HUES48 (cell line): ENCODE measurements at regions not wholly inside any gene's neighbourhood (a gene's known extent, or its start where the extent isn't known, plus 50 kb on each side); places are given as distances from the start of the nearest gene placed in this dataset.

Experiments
- H3K27ac ChIP-seq: one replicate; pipeline ENCODE4 v1.7.0; 2013; ENCODE audit warnings: low read depth, low read length, inconsistent platforms
- H3K27me3 ChIP-seq: 2 replicates; pipeline ENCODE4 v1.6.1; 2013; ENCODE audit warnings: mild to moderate bottlenecking, low read length; ENCODE audit not compliant: control insufficient read depth, insufficient read depth
- H3K36me3 ChIP-seq: 2 replicates; pipeline ENCODE4 v1.6.1; 2013; ENCODE audit warnings: low read length; ENCODE audit not compliant: control insufficient read depth, insufficient read depth
- H3K4me1 ChIP-seq: 2 replicates; pipeline ENCODE4 v1.6.1; 2013; ENCODE audit warnings: mild to moderate bottlenecking, low read length; ENCODE audit not compliant: control insufficient read depth, insufficient read depth
- H3K4me3 ChIP-seq: 2 replicates; pipeline ENCODE4 v1.5.1; 2013; ENCODE audit warnings: mild to moderate bottlenecking, low read depth, low read length
- H3K9ac ChIP-seq: 2 replicates; pipeline ENCODE4 v1.6.1; 2013; ENCODE audit warnings: mild to moderate bottlenecking, low read depth, low read length, moderate library complexity
- H3K9me3 ChIP-seq: 2 replicates; pipeline ENCODE4 v1.6.1; 2013; ENCODE audit warnings: low read length; ENCODE audit not compliant: control insufficient read depth, insufficient read depth

GRCh38 chr7:80082213-80082612, 52.4 kb upstream of the GNAI1 start:
- Histone ChIP-seq H3K27me3 (no peaks in the 10 kb centered on the region), H3K9me3 (no peaks in the 10 kb centered on the region), H3K36me3 (no peaks in the 10 kb centered on the region), H3K9ac (no peak overlapping the region), H3K27ac (no peak overlapping the region), H3K4me1 (no peaks in the 10 kb centered on the region), H3K4me3 (no peak overlapping the region)

- H3K27me3 ChIP-seq, result no peaks in the 10 kb centered on the region
- H3K36me3 ChIP-seq, result no peaks in the 10 kb centered on the region
- no peak overlapping the region for H3K4me3 ChIP-seq
- H3K4me1 ChIP-seq, result no peaks in the 10 kb centered on the region
- no peak overlapping the region for H3K27ac ChIP-seq
- no peak overlapping the region for H3K9ac ChIP-seq
- no peaks in the 10 kb centered on the region for H3K9me3 ChIP-seq
These were observed 55.7 kb upstream of the GNAI1 start for GRCh38 chr7:80078886-80079285.

- no peak overlapping the region for H3K9ac ChIP-seq
- no peak overlapping the region for H3K4me3 ChIP-seq
- H3K36me3 ChIP-seq, result no peaks in the 10 kb centered on the region
- H3K9me3 ChIP-seq, result no peaks in the 10 kb centered on the region
- no peaks in the 10 kb centered on the region for H3K4me1 ChIP-seq
- H3K27me3 ChIP-seq, result no peaks in the 10 kb centered on the region
- no peak overlapping the region for H3K27ac ChIP-seq
These were observed 56.4 kb upstream of the GNAI1 start for GRCh38 chr7:80078159-80078731.

GRCh38 chr7:80070391-80070790, 64.2 kb upstream of the GNAI1 start:
- H3K4me3 ChIP-seq, result no peak overlapping the region
- no peak overlapping the region for H3K9ac ChIP-seq
- no peaks in the 10 kb centered on the region for H3K27me3 ChIP-seq
- peaks cover 11% of the 10 kb centered on the region for H3K9me3 ChIP-seq
- no peaks in the 10 kb centered on the region for H3K36me3 ChIP-seq
- no peak overlapping the region for H3K27ac ChIP-seq
- no peaks in the 10 kb centered on the region for H3K4me1 ChIP-seq

GRCh38 chr7:80066639-80067038, 68.0 kb upstream of the GNAI1 start:
- Histone ChIP-seq H3K4me3 (no peak overlapping the region), H3K9ac (no peak overlapping the region)

GRCh38 chr7:80063834-80064233, 70.8 kb upstream of the GNAI1 start:
- Histone ChIP-seq H3K36me3 (no peaks in the 10 kb centered on the region), H3K27me3 (no peaks in the 10 kb centered on the region), H3K4me3 (no peak overlapping the region), H3K9ac (no peak overlapping the region), H3K4me1 (peaks cover 11% of the 10 kb centered on the region; the same call in 1 of the 2 replicates), H3K9me3 (peaks cover 14% of the 10 kb centered on the region), H3K27ac (no peak overlapping the region)

More at GRCh38 chr7:80066639-80067038, 68.0 kb upstream of the GNAI1 start:
- Histone ChIP-seq H3K27me3 (no peaks in the 10 kb centered on the region), H3K9me3 (peaks cover 11% of the 10 kb centered on the region), H3K27ac (no peak overlapping the region), H3K36me3 (no peaks in the 10 kb centered on the region), H3K4me1 (no peaks in the 10 kb centered on the region)

- no peaks in the 10 kb centered on the region for H3K27me3 ChIP-seq
- peaks cover 11% of the 10 kb centered on the region; the same call in 1 of the 2 replicates for H3K4me1 ChIP-seq
- H3K9me3 ChIP-seq, result peaks cover 3% of the 10 kb centered on the region
- no peaks in the 10 kb centered on the region for H3K36me3 ChIP-seq
- no peak overlapping the region for H3K27ac ChIP-seq
- H3K4me3 ChIP-seq, result no peak overlapping the region
- H3K9ac ChIP-seq, result no peak overlapping the region
These were observed 74.3 kb upstream of the GNAI1 start for GRCh38 chr7:80060218-80060806.

- H3K36me3 ChIP-seq, result no peaks in the 10 kb centered on the region
- no peak overlapping the region for H3K9ac ChIP-seq
These were observed 77.1 kb upstream of the GNAI1 start for GRCh38 chr7:80057488-80057887.

GRCh38 chr7:80054356-80054755, 80.3 kb upstream of the GNAI1 start:
- no peaks in the 10 kb centered on the region for H3K36me3 ChIP-seq
- peaks cover 3% of the 10 kb centered on the region; the same call in 1 of the 2 replicates for H3K4me1 ChIP-seq
- H3K9ac ChIP-seq, result no peak overlapping the region
- H3K4me3 ChIP-seq, result no peak overlapping the region
- no peaks in the 10 kb centered on the region for H3K9me3 ChIP-seq
- H3K27me3 ChIP-seq, result no peaks in the 10 kb centered on the region
- H3K27ac ChIP-seq, result no peak overlapping the region

More at GRCh38 chr7:80057488-80057887, 77.1 kb upstream of the GNAI1 start:
- no peak overlapping the region for H3K27ac ChIP-seq
- no peaks in the 10 kb centered on the region for H3K27me3 ChIP-seq
- no peak overlapping the region for H3K4me3 ChIP-seq
- H3K4me1 ChIP-seq, result peaks cover 11% of the 10 kb centered on the region; the same call in 1 of the 2 replicates
- peaks cover 3% of the 10 kb centered on the region for H3K9me3 ChIP-seq

GRCh38 chr7:80053124-80053523, 81.5 kb upstream of the GNAI1 start:
- Histone ChIP-seq H3K9ac (no peak overlapping the region), H3K4me1 (no peaks in the 10 kb centered on the region), H3K9me3 (no peaks in the 10 kb centered on the region), H3K27me3 (no peaks in the 10 kb centered on the region), H3K27ac (no peak overlapping the region), H3K36me3 (no peaks in the 10 kb centered on the region), H3K4me3 (no peak overlapping the region)

- no peak overlapping the region for H3K9ac ChIP-seq
- peaks cover 18% of the 10 kb centered on the region for H3K9me3 ChIP-seq
- no peak overlapping the region for H3K27ac ChIP-seq
- H3K36me3 ChIP-seq, result no peaks in the 10 kb centered on the region
- H3K27me3 ChIP-seq, result no peaks in the 10 kb centered on the region
- no peak overlapping the region for H3K4me3 ChIP-seq
- no peaks in the 10 kb centered on the region for H3K4me1 ChIP-seq
These were observed 86.7 kb upstream of the GNAI1 start for GRCh38 chr7:80047856-80048459.
